ENCODE measurements at regions not wholly inside any gene's neighbourhood (a gene's known extent, or its start where the extent isn't known, plus 50 kb on each side); places are given as distances from the start of the nearest gene placed in this dataset.

DNA sequence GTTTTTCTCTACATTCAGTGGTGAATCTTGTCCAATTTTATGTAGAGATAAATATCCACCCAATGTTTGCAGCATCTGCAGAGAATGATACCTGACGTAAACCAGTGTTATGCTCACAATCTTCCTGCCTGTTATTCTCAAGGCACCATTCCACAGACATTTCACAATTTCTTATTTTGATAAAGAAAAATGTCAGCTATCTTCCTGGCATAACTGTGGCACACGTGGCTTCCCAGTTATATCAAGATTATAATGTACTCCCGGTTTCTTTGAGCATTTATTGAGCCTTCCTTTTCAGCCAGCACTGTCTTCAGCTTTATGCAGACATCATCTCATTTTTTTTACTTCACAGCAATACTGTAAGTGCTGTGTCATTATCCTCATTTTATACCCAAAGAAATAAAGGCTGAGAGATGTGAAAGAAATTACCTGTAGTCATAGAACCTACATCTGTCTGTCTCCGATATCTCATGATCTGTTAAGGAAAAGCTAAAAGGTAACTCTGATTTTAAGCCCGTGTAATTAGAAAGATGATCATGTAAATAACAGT lies 1300.8 kb upstream of the TENM3 start:
- Histone ChIP-seq H3K27me3 (ENCODE audit: insufficient read depth, low read length) (no peaks in the 10 kb centered on the region), H3K4me2 (ENCODE audit: low read length) (no peak overlapping the region), H3K4me3 (replicated peaks in 1 of 2; ENCODE audit: low read depth in 1 of 2, low read length in 2 of 2) (no peak overlapping the region), H3K27ac (ENCODE audit: low read depth, low read length) (no peak overlapping the region), H3K36me3 (ENCODE audit: control insufficient read depth in 1 of 2, insufficient read depth in 2 of 2, low read length in 2 of 2) (no peaks in the 10 kb centered on the region), H3K4me1 (ENCODE audit: control insufficient read depth in 1 of 2, insufficient read depth in 2 of 2, low read length in 2 of 2) (no peaks in the 10 kb centered on the region), H2AFZ (ENCODE audit: low read depth, low read length, poor library complexity, severe bottlenecking) (peak overlapping the region; percentile 14), H3K9me2 (ENCODE audit: insufficient read depth) (no peaks in the 10 kb centered on the region), H3K9me3 (ENCODE audit: control insufficient read depth in 1 of 2, insufficient read depth in 1 of 2, low read depth in 1 of 2, low read length in 2 of 2) (no peaks in the 10 kb centered on the region), H4K20me1 (ENCODE audit: insufficient read depth) (no peaks in the 10 kb centered on the region), H3K79me2 (ENCODE audit: insufficient read depth, low read length) (no peaks in the 10 kb centered on the region), H3K9ac (ENCODE audit: low read length) (no peak overlapping the region)
- BruUV-seq (replicated peaks), result no TSS peak
- intact Hi-C loops (cut with micrococcal nuclease), result no loop called here
- ATAC-seq (no peak), DNase-seq (ENCODE audit: low read depth, low spot score) (no peak)
- CTCF ChIA-PET, result interaction anchor here (0.9 kb wide), 1 partner anchor 11 kb away, joined by 4 read pairs; no protein-coding TSS in a partner anchor
- POLR2A ChIA-PET, result no interaction called here
- TF ChIP-seq CEBPB (IDR thresholded peaks at IDR 0.05; ENCODE audit: low read depth) (no peak), TCF7L2 (IDR thresholded peaks at IDR 0.05; ENCODE audit: borderline replicate concordance, extremely low read depth, insufficient read depth, insufficient read length) (no peak), ZNF274 (IDR thresholded peaks at IDR 0.05; ENCODE audit: low read depth, low read length) (no peak), SIN3A (IDR thresholded peaks at IDR 0.05; ENCODE audit: low read depth) (no peak), SP1 (IDR thresholded peaks at IDR 0.05; ENCODE audit: low read depth) (no peak), EZH2 (IDR thresholded peaks at IDR 0.05) (no peak), FOSL1 (IDR thresholded peaks at IDR 0.05; ENCODE audit: low read depth) (no peak), ZBTB33 (IDR thresholded peaks at IDR 0.05; ENCODE audit: extremely low read depth, insufficient replicate concordance, low read length) (no peak)
- RAD21 ChIA-PET (ENCODE audit: low non-redundant PET in 1 of 2, low total read pairs in 2 of 2, uncharacterized antibody in 2 of 2, unreplicated experiment in 2 of 2), result no interaction called here

DNA sequence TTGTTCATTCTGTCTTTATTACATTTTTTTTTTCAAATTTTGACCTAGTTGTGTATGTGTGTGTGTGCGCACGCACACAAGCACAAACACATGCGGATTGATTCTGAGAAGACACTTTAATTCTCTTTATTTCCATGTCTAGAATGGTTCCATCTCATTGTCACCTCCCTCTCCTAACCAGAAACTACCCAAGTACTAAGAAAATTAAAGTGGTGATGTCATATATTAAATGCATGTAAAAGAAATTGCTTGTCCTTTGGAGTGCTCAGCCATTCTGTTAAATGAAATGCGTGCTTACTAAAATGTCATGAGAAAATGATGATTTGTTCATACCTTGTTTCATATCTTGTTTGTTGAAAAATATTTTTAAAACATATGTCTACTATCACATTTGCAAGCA lies 1297.0 kb upstream of the TENM3 start:
- no peak for ATAC-seq
- H3K9ac ChIP-seq (ENCODE audit: low read length), result no peak overlapping the region
- no peaks in the 10 kb centered on the region for H3K79me2 ChIP-seq (ENCODE audit: insufficient read depth, low read length)
- H3K9me3 ChIP-seq (ENCODE audit: control insufficient read depth in 1 of 2, insufficient read depth in 1 of 2, low read depth in 1 of 2, low read length in 2 of 2), result no peaks in the 10 kb centered on the region
- no peak overlapping the region for H3K27ac ChIP-seq (ENCODE audit: low read depth, low read length)
- ChIA-PET POLR2A (no interaction called here), CTCF (no interaction called here), RAD21 (ENCODE audit: low non-redundant PET in 1 of 2, low total read pairs in 2 of 2, uncharacterized antibody in 2 of 2, unreplicated experiment in 2 of 2) (no interaction called here)
- no peaks in the 10 kb centered on the region for H3K9me2 ChIP-seq (ENCODE audit: insufficient read depth)
- intact Hi-C loops (cut with micrococcal nuclease), result loop anchor here (2.0 kb wide), 1 partner anchor 281 kb away; no protein-coding TSS in a partner anchor
- H3K4me2 ChIP-seq (ENCODE audit: low read length), result no peak overlapping the region
- H3K36me3 ChIP-seq (ENCODE audit: control insufficient read depth in 1 of 2, insufficient read depth in 2 of 2, low read length in 2 of 2), result no peaks in the 10 kb centered on the region
- H3K4me1 ChIP-seq (ENCODE audit: control insufficient read depth in 1 of 2, insufficient read depth in 2 of 2, low read length in 2 of 2), result peaks cover 0 to 13% of the 10 kb centered on the region in 2 experiments; a peak in 2 of 4 replicates
- no peak for DNase-seq (ENCODE audit: low read depth, low spot score)
- H3K27me3 ChIP-seq (ENCODE audit: insufficient read depth, low read length), result no peaks in the 10 kb centered on the region
- no peaks in the 10 kb centered on the region for H4K20me1 ChIP-seq (ENCODE audit: insufficient read depth)
- H2AFZ ChIP-seq (ENCODE audit: low read depth, low read length, poor library complexity, severe bottlenecking), result peak overlapping the region; percentile 27
- H3K4me3 ChIP-seq (replicated peaks in 1 of 2; ENCODE audit: low read depth in 1 of 2, low read length in 2 of 2), result no peak overlapping the region
- BruUV-seq (replicated peaks), result no TSS peak
- TF ChIP-seq, protein P1, sequence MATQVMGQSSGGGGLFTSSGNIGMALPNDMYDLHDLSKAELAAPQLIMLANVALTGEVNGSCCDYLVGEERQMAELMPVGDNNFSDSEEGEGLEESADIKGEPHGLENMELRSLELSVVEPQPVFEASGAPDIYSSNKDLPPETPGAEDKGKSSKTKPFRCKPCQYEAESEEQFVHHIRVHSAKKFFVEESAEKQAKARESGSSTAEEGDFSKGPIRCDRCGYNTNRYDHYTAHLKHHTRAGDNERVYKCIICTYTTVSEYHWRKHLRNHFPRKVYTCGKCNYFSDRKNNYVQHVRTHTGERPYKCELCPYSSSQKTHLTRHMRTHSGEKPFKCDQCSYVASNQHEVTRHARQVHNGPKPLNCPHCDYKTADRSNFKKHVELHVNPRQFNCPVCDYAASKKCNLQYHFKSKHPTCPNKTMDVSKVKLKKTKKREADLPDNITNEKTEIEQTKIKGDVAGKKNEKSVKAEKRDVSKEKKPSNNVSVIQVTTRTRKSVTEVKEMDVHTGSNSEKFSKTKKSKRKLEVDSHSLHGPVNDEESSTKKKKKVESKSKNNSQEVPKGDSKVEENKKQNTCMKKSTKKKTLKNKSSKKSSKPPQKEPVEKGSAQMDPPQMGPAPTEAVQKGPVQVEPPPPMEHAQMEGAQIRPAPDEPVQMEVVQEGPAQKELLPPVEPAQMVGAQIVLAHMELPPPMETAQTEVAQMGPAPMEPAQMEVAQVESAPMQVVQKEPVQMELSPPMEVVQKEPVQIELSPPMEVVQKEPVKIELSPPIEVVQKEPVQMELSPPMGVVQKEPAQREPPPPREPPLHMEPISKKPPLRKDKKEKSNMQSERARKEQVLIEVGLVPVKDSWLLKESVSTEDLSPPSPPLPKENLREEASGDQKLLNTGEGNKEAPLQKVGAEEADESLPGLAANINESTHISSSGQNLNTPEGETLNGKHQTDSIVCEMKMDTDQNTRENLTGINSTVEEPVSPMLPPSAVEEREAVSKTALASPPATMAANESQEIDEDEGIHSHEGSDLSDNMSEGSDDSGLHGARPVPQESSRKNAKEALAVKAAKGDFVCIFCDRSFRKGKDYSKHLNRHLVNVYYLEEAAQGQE (IDR thresholded peaks at IDR 0.05; ENCODE audit: low read depth), result no peak
- TF ChIP-seq POLR2AphosphoS5 (IDR thresholded peaks at IDR 0.05; ENCODE audit: low read depth, low read length), result no peak
- TF ChIP-seq MAX (IDR thresholded peaks at IDR 0.05), result no peak
- TF ChIP-seq ZNF274 (IDR thresholded peaks at IDR 0.05; ENCODE audit: low read depth, low read length), result no peak
- no peak for TF ChIP-seq YY1 (IDR thresholded peaks at IDR 0.05; ENCODE audit: extremely low read depth, insufficient replicate concordance, low read depth, low read length)
- no peak for TF ChIP-seq EZH2 (IDR thresholded peaks at IDR 0.05)
- TF ChIP-seq JUND (IDR thresholded peaks at IDR 0.05), result no peak
- no peak for TF ChIP-seq EGR1 (IDR thresholded peaks at IDR 0.05; ENCODE audit: low read depth)
- no peak for TF ChIP-seq RAD21 (IDR thresholded peaks at IDR 0.05; ENCODE audit: low read depth)
- TF ChIP-seq SRF (IDR thresholded peaks at IDR 0.05; ENCODE audit: low read depth), result no peak

Measured in HCT116 (cell line).